HG03432 (cell line): ENCODE measurements at regions not wholly inside any gene's neighbourhood (a gene's known extent, or its start where the extent isn't known, plus 50 kb on each side); places are given as distances from the start of the nearest gene placed in this dataset.
"Not testable (repeated sequence)": the region's sequence is repeated elsewhere in the genome, so short reads cannot be mapped to it uniquely, and the experiment has no call there.

Source experiments
- ATAC-seq: cut with Tn5 transposase; IDR thresholded peaks from one replicate; pipeline ENCODE4 v1.9.1; 2021; ENCODE audit warnings: mild to moderate bottlenecking, moderate library complexity; ENCODE audit not compliant: unreplicated experiment

- no peak for ATAC-seq
Measured at GRCh38 chr5:97478483-97478882, 295.4 kb upstream of the RIOK2 start.

GRCh38 chr5:97480313-97480712 is 297.3 kb upstream of the RIOK2 start:
- ATAC-seq, result peak; percentile 51

GRCh38 chr5:97488126-97488668 is 305.1 kb upstream of the RIOK2 start:
- ATAC-seq, result no peak

- ATAC-seq, result no peak
Measured at GRCh38 chr5:97489010-97489840, 306.2 kb upstream of the RIOK2 start.

GRCh38 chr5:97494465-97494864 is 311.4 kb upstream of the RIOK2 start:
- no peak for ATAC-seq

- ATAC-seq, result no peak
Measured at GRCh38 chr5:97495301-97495700, 312.3 kb upstream of the RIOK2 start.

- no peak for ATAC-seq
Measured at GRCh38 chr5:97496037-97496436, 313.0 kb upstream of the RIOK2 start.

GRCh38 chr5:97498657-97499056 is 315.6 kb upstream of the RIOK2 start:
- ATAC-seq, result no peak

- ATAC-seq, result no peak
Measured at GRCh38 chr5:97499605-97500004, 316.6 kb upstream of the RIOK2 start.

- ATAC-seq, result no peak
Measured at GRCh38 chr5:97501286-97501964, 318.4 kb upstream of the RIOK2 start.

- ATAC-seq, result no peak
Measured at GRCh38 chr5:97501965-97502305, 318.9 kb upstream of the RIOK2 start.

GRCh38 chr5:97508864-97509263 is 325.8 kb upstream of the RIOK2 start:
- no peak for ATAC-seq

GRCh38 chr5:97519565-97519964 is 336.5 kb upstream of the RIOK2 start:
- ATAC-seq, result not testable (repeated sequence)

- not testable (repeated sequence) for ATAC-seq
Measured at GRCh38 chr5:97523336-97523735, 340.3 kb upstream of the RIOK2 start.

GRCh38 chr5:97525780-97526179 is 342.7 kb upstream of the RIOK2 start:
- no peak for ATAC-seq

- no peak for ATAC-seq
Measured at GRCh38 chr5:97528941-97529340, 345.9 kb upstream of the RIOK2 start.

- ATAC-seq, result no peak
Measured at GRCh38 chr5:97529354-97529985, 346.4 kb upstream of the RIOK2 start.

- ATAC-seq, result peak; percentile 83
Measured at GRCh38 chr5:97531549-97531948, 348.5 kb upstream of the RIOK2 start.

- ATAC-seq, result peak; percentile 71
Measured at GRCh38 chr5:97534166-97534565, 351.1 kb upstream of the RIOK2 start.

- peak; percentile 32 for ATAC-seq
Measured at GRCh38 chr5:97536683-97537082, 353.6 kb upstream of the RIOK2 start.

- no peak for ATAC-seq
Measured at GRCh38 chr5:97538912-97539311, 355.9 kb upstream of the RIOK2 start.

GRCh38 chr5:97541864-97542263 is 358.8 kb upstream of the RIOK2 start:
- ATAC-seq, result no peak
